Stomach (tissue), 8 donors: ENCODE measurements at regions not wholly inside any gene's neighbourhood (a gene's known extent, or its start where the extent isn't known, plus 50 kb on each side); places are given as distances from the start of the nearest gene placed in this dataset.

Source experiments
- DNase-seq, 2 donors: peaks; one replicate each; pipeline versions ENCODE4 v3.0.0 to v3.0.0-alpha.2; 2013 to 2019
- H3K27ac ChIP-seq, 5 donors: fragments of 200-600 bp in 4 of 5; sonication (generic) in 4 of 5; one replicate each; pipeline ENCODE4 v1.5.1; 2013 to 2019; ENCODE audit warnings: mild to moderate bottlenecking in 1 of 5, moderate library complexity in 1 of 5
- H3K27me3 ChIP-seq, 3 donors: fragments of 200-600 bp; sonication (generic); one replicate each; pipeline ENCODE4 v1.5.1; 2017 to 2019; ENCODE audit warnings: mixed run types in 1 of 3
- H3K36me3 ChIP-seq, 4 donors: fragments of 200-600 bp; sonication (generic); 1 replicate in 3 of 4; 2 replicates in 1 of 4; pipeline ENCODE4 v1.5.1; 2016 to 2019
- H3K4me1 ChIP-seq, 4 donors: fragments of 200-600 bp; sonication (generic); one replicate each; pipeline ENCODE4 v1.5.1; 2016 to 2019
- H3K4me3 ChIP-seq, 4 donors: fragments of 200-600 bp; sonication (generic) in 3 of 4; one replicate each; pipeline ENCODE4 v1.5.1; 2016 to 2019; ENCODE audit warnings: mild to moderate bottlenecking in 1 of 4
- H3K9me3 ChIP-seq, 4 donors: fragments of 200-600 bp; sonication (generic); one replicate each; pipeline ENCODE4 v1.5.1; 2016 to 2019
- EP300 ChIP-seq: sonication (generic); formaldehyde crosslinking; IDR thresholded peaks from one replicate; pipeline ENCODE4 v1.6.1; 2017; ENCODE audit warnings: antibody characterized with exemption
- POLR2A ChIP-seq, 4 donors: fragments of 450-650 bp; IDR thresholded peaks; one replicate each; pipeline ENCODE4 v1.6.1; 2016; ENCODE audit warnings: antibody characterized with exemption in 4 of 4, control low read depth in 2 of 4, mild to moderate bottlenecking in 1 of 4, moderate library complexity in 1 of 4
- POLR2AphosphoS5 ChIP-seq, 3 donors: sonication (generic); formaldehyde crosslinking; IDR thresholded peaks; one replicate each; pipeline ENCODE4 v1.6.1; 2016; ENCODE audit warnings: antibody characterized with exemption in 3 of 3
- WGBS, 5 donors: extraction: QIAGEN DNeasy Blood & Tissue Kit in 3 of 5; methylation state at CpG; one replicate each; pipeline versions ENCODE4 v1.1.5 to v1.1.7; 2013 to 2018; 5-methylcytosine and 5-hydroxymethylcytosine counted together
- intact Hi-C: fragments of 100-400 bp; cut with DNase I; formaldehyde crosslinking; loops from one replicate; pipeline ENCODE4 v1.15.1; 2023; ENCODE audit warnings: low total_unique reads
- TF ChIP-seq, protein P1 (sequence below), 7 experiments: fragments of 450-650 bp in 4 of 7; fragments of 200-600 bp in 3 of 7; sonication (generic) in 3 of 7; IDR thresholded peaks; one replicate each; pipeline ENCODE4 v1.5.1; 2016 to 2019; ENCODE audit warnings: antibody characterized with exemption in 7 of 7, control low read depth in 2 of 7, mild to moderate bottlenecking in 1 of 7
- donor health status: healthy with polysubstance abuse.
- donor health status: Bipolar disorder and iron deficiency.
- donor health status: healthy.

DNA sequence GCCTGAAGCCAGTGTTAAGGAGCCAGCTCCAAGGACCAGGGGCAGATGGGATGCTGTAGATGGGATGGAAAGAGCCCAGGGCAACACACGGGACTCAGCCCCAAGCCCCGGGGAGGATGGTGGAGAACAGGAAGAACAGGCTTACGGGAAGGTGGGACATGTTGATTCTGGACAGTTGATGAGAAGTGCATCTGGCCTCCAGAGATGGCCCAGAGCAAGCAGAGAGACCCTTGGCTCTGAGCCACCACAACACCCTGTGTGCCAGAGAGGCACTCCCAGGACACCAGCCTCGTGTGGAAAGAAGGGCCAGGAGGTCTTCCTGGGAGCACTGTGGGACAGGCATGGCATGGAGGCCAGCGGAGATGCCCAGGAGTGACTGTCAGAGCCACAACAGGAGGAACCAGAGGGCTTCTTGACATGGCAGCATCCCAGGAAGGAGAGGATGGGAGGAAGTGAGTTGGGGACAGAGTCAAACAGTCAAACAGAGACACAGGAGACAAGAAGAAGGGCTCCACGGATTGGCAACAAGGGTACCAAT lies 156.3 kb upstream of the MVB12B start:
- Histone ChIP-seq H3K36me3 (no peaks in the 10 kb centered on the region), H3K27me3 (peaks cover 0 to 14% (median 0%) of the 10 kb centered on the region in 3 donors), H3K9me3 (peaks cover 0 to 5% (median 2%) of the 10 kb centered on the region in 4 donors), H3K4me1 (no peaks in the 10 kb centered on the region), H3K27ac (no peak overlapping the region), H3K4me3 (no peak overlapping the region)
- intact Hi-C loops = no loop called here
- TF ChIP-seq POLR2AphosphoS5 (IDR thresholded peaks at IDR 0.05) (no peak), POLR2A (IDR thresholded peaks at IDR 0.05) (no peak), EP300 (no peak)
- TF ChIP-seq, protein P1, sequence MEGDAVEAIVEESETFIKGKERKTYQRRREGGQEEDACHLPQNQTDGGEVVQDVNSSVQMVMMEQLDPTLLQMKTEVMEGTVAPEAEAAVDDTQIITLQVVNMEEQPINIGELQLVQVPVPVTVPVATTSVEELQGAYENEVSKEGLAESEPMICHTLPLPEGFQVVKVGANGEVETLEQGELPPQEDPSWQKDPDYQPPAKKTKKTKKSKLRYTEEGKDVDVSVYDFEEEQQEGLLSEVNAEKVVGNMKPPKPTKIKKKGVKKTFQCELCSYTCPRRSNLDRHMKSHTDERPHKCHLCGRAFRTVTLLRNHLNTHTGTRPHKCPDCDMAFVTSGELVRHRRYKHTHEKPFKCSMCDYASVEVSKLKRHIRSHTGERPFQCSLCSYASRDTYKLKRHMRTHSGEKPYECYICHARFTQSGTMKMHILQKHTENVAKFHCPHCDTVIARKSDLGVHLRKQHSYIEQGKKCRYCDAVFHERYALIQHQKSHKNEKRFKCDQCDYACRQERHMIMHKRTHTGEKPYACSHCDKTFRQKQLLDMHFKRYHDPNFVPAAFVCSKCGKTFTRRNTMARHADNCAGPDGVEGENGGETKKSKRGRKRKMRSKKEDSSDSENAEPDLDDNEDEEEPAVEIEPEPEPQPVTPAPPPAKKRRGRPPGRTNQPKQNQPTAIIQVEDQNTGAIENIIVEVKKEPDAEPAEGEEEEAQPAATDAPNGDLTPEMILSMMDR (IDR thresholded peaks at IDR 0.05) = no peak
- WGBS, 5 donors = 73 to 78% (median 75%) methylated on average over 6 of the region's 6 CpGs
- peak in 1 of 2 donors; percentile 10 for DNase-seq

DNA sequence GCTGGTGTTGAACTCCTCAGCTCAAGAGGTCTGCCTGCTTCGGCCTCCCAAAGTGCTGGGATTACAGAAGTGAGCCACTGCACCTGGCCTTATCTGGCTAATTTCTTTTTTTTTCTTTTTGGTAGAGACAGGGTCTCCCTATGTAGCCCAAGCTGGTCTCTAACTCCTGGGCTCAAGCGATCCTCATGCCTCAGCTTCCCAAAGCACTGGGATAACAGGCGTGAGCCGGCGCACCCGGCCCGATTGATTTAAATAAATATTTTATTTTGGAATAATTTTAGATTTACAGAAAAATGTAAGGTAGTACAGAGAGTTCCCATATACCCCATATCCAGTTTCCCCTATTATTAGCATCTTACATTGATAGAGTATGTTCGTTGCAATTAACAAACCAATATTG lies 155.0 kb upstream of the MVB12B start:
- Histone ChIP-seq H3K4me3 (no peak overlapping the region), H3K4me1 (no peaks in the 10 kb centered on the region), H3K27ac (no peak overlapping the region), H3K9me3 (peaks cover 0 to 13% (median 2%) of the 10 kb centered on the region in 4 donors), H3K36me3 (no peaks in the 10 kb centered on the region), H3K27me3 (peaks cover 0 to 1% (median 0%) of the 10 kb centered on the region in 3 donors)
- TF ChIP-seq POLR2AphosphoS5 (IDR thresholded peaks at IDR 0.05) (no peak), POLR2A (IDR thresholded peaks at IDR 0.05) (no peak), EP300 (no peak)
- TF ChIP-seq, protein P1 (IDR thresholded peaks at IDR 0.05) = no peak
- intact Hi-C loops = no loop called here
- WGBS, 5 donors = 76 to 91% (median 89%) methylated on average over 8 of the region's 8 CpGs
- DNase-seq = peak in 1 of 2 donors; percentile 17

DNA sequence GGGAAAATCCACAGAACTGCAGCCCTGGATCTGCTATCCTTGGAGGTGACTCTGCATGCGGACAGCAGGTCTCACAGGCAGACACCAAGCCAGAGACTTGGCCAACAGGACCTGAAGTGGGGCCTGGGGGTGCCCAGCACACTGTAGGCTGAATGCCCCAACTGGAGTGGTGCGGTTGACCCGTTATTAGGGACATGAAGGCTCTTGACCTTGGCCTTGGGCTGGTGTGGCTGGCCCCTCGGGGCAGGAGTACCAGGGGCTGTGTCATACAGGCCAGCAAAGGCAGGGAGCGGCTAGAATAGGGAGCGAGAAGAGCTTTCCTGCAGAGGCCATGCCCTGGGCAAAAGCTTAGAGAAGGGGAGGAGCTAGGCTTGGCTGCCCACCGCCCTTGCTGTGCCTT lies 153.2 kb upstream of the MVB12B start:
- H3K27ac ChIP-seq = no peak overlapping the region
- peaks cover 0 to 6% (median 0%) of the 10 kb centered on the region in 3 donors for H3K27me3 ChIP-seq
- H3K4me3 ChIP-seq = no peak overlapping the region
- H3K36me3 ChIP-seq = no peaks in the 10 kb centered on the region
- no peaks in the 10 kb centered on the region for H3K4me1 ChIP-seq
- TF ChIP-seq POLR2A (IDR thresholded peaks at IDR 0.05) (no peak), EP300 (no peak), POLR2AphosphoS5 (IDR thresholded peaks at IDR 0.05) (no peak)
- TF ChIP-seq, protein P1 (IDR thresholded peaks at IDR 0.05) = no peak
- peaks cover 0 to 13% (median 2%) of the 10 kb centered on the region in 4 donors for H3K9me3 ChIP-seq
- WGBS, 5 donors = 80 to 89% (median 88%) methylated on average over 5 to 7 of the region's 7 CpGs
- intact Hi-C loops = no loop called here
- peak in 1 of 2 donors; percentile 17 for DNase-seq

DNA sequence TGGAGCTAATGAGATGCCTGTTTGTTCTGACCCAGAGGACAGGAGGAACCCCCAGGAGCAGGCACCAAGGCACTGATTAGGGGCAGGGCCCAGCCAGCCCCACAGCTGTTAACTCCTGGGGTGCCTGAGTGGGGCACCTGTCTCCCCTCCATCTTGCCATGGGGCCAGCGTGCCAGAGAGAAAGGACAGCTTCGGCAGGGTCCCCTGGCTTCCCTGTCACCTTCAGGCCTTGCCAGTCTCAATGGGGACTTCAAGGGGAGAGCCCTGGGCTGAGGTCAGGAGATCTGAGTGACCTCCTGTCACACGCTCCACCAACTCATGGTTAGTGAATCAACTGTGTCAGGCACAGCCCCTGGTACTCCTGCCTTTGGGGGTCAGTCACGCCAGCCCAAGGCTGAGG lies 152.7 kb upstream of the MVB12B start:
- intact Hi-C loops = no loop called here
- H3K36me3 ChIP-seq = no peaks in the 10 kb centered on the region
- H3K4me1 ChIP-seq = no peaks in the 10 kb centered on the region
- WGBS, 5 donors = 86 to 89% (median 87%) methylated on average over 3 to 4 of the region's 4 CpGs
- no peak overlapping the region for H3K27ac ChIP-seq
- peaks cover 0 to 9% (median 0%) of the 10 kb centered on the region in 3 donors for H3K27me3 ChIP-seq
- peaks cover 0 to 13% (median 2%) of the 10 kb centered on the region in 4 donors for H3K9me3 ChIP-seq
- H3K4me3 ChIP-seq = no peak overlapping the region
- TF ChIP-seq EP300 = no peak
- no peak for TF ChIP-seq POLR2AphosphoS5 (IDR thresholded peaks at IDR 0.05)
- TF ChIP-seq, protein P1 (IDR thresholded peaks at IDR 0.05) = no peak
- no peak for TF ChIP-seq POLR2A (IDR thresholded peaks at IDR 0.05)
- peak in 1 of 2 donors; percentile 21 for DNase-seq
